Mammary epithelial cell (primary cell): ENCODE measurements at regions not wholly inside any gene's neighbourhood (a gene's known extent, or its start where the extent isn't known, plus 50 kb on each side); places are given as distances from the start of the nearest gene placed in this dataset.

Experiments
- CTCF ChIP-seq, 2 donors: IDR thresholded peaks in 1 of 2; conservative IDR thresholded peaks in 1 of 2; 2 replicates each; pipeline ENCODE4 v1.5.1; 2011 to 2012; ENCODE audit warnings: inconsistent platforms in 2 of 2, low read length in 2 of 2, mild to moderate bottlenecking in 2 of 2, control low read depth in 1 of 2, low read depth in 1 of 2; ENCODE audit not compliant: insufficient read depth in 1 of 2; ENCODE audit errors: extremely low read depth in 1 of 2
- EZH2 ChIP-seq: IDR thresholded peaks from 2 replicates; pipeline ENCODE4 v1.6.1; 2012; ENCODE audit warnings: low read length, inconsistent platforms, borderline replicate concordance

GRCh38 chr3:72174040-72174439 is 389.1 kb upstream of the PROK2 start:
- TF ChIP-seq CTCF (conservative IDR thresholded peaks at IDR 0.05 in 1 of 2, IDR thresholded peaks at IDR 0.05 in 1 of 2; ENCODE audit: extremely low read depth in 1 of 2, insufficient read depth in 1 of 2, low read depth in 1 of 2, low read length in 2 of 2) (no peak), EZH2 (no peak)
